ENCODE measurements at regions not wholly inside any gene's neighbourhood (a gene's known extent, or its start where the extent isn't known, plus 50 kb on each side); places are given as distances from the start of the nearest gene placed in this dataset.

DNA sequence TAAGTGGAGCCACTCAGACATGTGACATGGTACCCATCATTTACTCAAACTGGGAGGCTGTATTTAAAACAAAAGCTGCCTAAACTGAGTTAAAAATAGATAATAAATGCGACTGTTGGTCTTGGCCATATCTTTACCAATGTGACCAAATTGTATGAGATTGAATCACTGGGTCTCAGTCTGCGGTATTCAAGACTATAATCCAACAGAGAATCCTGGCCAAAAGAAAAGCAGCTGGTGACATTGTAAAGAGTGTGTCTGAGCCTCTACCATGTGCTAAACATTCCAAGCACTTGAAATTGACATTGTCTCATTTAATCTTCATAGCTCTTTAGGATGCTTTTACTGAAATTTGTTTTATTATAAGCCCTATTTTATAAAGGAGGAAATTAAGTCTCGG, 282.6 kb downstream of the ZNF608 start:
- H3K27ac ChIP-seq: no peak overlapping the region
- 88 to 98% methylated on average over 3 of the region's 3 CpGs for WGBS, 2 donors
- intact Hi-C loops (cut with DNase I): no loop called here
- DNase-seq: no peak
- H3K4me1 ChIP-seq: peaks cover 0 to 7% of the 10 kb centered on the region in 2 donors
- H3K27me3 ChIP-seq: no peaks in the 10 kb centered on the region
- TF ChIP-seq, protein P1, sequence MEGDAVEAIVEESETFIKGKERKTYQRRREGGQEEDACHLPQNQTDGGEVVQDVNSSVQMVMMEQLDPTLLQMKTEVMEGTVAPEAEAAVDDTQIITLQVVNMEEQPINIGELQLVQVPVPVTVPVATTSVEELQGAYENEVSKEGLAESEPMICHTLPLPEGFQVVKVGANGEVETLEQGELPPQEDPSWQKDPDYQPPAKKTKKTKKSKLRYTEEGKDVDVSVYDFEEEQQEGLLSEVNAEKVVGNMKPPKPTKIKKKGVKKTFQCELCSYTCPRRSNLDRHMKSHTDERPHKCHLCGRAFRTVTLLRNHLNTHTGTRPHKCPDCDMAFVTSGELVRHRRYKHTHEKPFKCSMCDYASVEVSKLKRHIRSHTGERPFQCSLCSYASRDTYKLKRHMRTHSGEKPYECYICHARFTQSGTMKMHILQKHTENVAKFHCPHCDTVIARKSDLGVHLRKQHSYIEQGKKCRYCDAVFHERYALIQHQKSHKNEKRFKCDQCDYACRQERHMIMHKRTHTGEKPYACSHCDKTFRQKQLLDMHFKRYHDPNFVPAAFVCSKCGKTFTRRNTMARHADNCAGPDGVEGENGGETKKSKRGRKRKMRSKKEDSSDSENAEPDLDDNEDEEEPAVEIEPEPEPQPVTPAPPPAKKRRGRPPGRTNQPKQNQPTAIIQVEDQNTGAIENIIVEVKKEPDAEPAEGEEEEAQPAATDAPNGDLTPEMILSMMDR (IDR thresholded peaks at IDR 0.05): no peak
- no peak for TF ChIP-seq POLR2A (IDR thresholded peaks at IDR 0.05)
- H3K9me3 ChIP-seq: no peaks in the 10 kb centered on the region
- no peak overlapping the region for H3K4me3 ChIP-seq (replicated peaks in 1 of 3)
- H3K36me3 ChIP-seq: no peaks in the 10 kb centered on the region

DNA sequence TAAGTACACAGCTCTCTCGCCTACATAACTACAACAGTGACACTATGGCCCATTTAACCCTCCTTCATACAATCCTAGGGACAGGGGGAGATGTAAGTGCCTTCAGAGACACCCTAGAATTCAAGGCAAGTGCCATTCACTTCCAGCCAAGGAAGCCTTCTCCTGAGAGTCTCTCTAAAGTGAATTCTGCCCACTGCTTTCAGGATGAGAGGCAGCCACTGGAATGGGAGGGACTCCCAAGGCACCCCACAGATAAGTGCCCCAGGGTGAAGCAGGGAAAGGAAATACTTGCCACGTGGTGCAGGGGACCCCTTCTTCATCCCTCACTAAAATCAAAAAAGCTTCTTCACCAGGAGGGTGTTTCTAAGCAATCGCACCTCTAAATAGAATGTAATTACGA, 283.7 kb downstream of the ZNF608 start:
- TF ChIP-seq POLR2A (IDR thresholded peaks at IDR 0.05): no peak
- TF ChIP-seq, protein P1 (IDR thresholded peaks at IDR 0.05): no peak
- H3K27me3 ChIP-seq: no peaks in the 10 kb centered on the region
- H3K36me3 ChIP-seq: no peaks in the 10 kb centered on the region
- H3K4me1 ChIP-seq: peaks cover 0 to 7% of the 10 kb centered on the region in 2 donors
- H3K9me3 ChIP-seq: no peaks in the 10 kb centered on the region
- H3K27ac ChIP-seq: no peak overlapping the region
- H3K4me3 ChIP-seq (replicated peaks in 1 of 3): no peak overlapping the region
- 73 to 80% methylated on average over 4 of the region's 4 CpGs for WGBS, 2 donors
- intact Hi-C loops (cut with DNase I): no loop called here
- no peak for DNase-seq

DNA sequence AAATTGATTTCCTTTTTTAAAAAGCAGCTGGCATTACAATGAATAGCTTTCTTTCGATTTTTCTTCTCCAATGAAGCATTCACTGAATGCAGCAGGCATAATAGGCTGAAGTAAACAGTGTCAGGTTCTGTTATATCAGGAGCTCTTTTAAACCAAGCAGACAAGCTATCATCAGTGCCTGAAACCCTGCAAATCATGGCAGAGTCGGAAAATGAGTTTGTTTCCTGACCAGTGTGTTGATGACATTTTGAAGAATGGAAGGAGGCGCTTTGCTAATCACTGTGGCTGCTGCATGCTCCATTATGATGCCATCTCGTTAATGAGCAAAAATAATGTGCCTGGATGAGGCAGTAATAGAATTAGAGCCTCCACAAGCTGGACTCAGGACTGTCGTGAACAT, 284.5 kb downstream of the ZNF608 start:
- H3K9me3 ChIP-seq: no peaks in the 10 kb centered on the region
- TF ChIP-seq POLR2A (IDR thresholded peaks at IDR 0.05): no peak
- TF ChIP-seq, protein P1 (IDR thresholded peaks at IDR 0.05): no peak

DNA sequence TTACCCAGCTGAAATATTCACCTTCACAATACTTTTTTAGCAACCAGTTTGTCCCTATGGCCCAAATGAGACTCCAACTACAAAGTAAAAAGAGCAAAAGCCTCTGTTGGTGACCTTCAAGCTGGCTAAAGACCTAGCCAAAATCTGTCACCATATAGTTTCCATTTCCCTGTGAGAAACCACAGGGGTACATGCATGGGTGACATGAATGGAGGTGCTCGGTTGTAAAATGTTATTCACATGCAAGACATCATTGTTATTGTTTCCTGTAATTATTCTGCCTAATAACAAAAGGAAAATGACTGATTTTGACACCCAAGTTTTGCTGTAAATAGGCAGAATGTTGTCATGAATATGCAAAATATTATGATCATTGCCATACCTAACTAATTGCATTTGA, 285.3 kb downstream of the ZNF608 start:
- intact Hi-C loops (cut with DNase I): no loop called here
- no peak for TF ChIP-seq POLR2A (IDR thresholded peaks at IDR 0.05)
- TF ChIP-seq, protein P1 (IDR thresholded peaks at IDR 0.05): no peak
- no peaks in the 10 kb centered on the region for H3K27me3 ChIP-seq
- H3K4me3 ChIP-seq (replicated peaks in 1 of 3): no peak overlapping the region
- no peaks in the 10 kb centered on the region for H3K36me3 ChIP-seq
- H3K27ac ChIP-seq: no peak overlapping the region
- peaks cover 0 to 7% of the 10 kb centered on the region in 2 donors for H3K4me1 ChIP-seq
- no peak for DNase-seq
- H3K9me3 ChIP-seq: no peaks in the 10 kb centered on the region
- WGBS, 2 donors: 83% methylated on average over 1 of the region's 1 CpG

More for the DNA sequence above, 284.5 kb downstream of the ZNF608 start:
- H3K4me1 ChIP-seq: peaks cover 0 to 7% of the 10 kb centered on the region in 2 donors
- DNase-seq: no peak
- WGBS, 2 donors: 58 to 71% methylated on average over 5 of the region's 5 CpGs
- intact Hi-C loops (cut with DNase I): no loop called here
- H3K27me3 ChIP-seq: no peaks in the 10 kb centered on the region
- no peaks in the 10 kb centered on the region for H3K36me3 ChIP-seq
- H3K27ac ChIP-seq: no peak overlapping the region
- H3K4me3 ChIP-seq (replicated peaks in 1 of 3): no peak overlapping the region

GRCh38 chr5:124460642-124461041, 285.8 kb downstream of the ZNF608 start:
- WGBS, 2 donors: 77 to 90% methylated on average over 3 of the region's 3 CpGs
- no peak overlapping the region for H3K4me3 ChIP-seq (replicated peaks in 1 of 3)
- H3K27me3 ChIP-seq: no peaks in the 10 kb centered on the region
- no peak for DNase-seq
- H3K36me3 ChIP-seq: no peaks in the 10 kb centered on the region
- intact Hi-C loops (cut with DNase I): no loop called here
- H3K27ac ChIP-seq: no peak overlapping the region
- peaks cover 0 to 7% of the 10 kb centered on the region in 2 donors for H3K4me1 ChIP-seq
- H3K9me3 ChIP-seq: no peaks in the 10 kb centered on the region
- TF ChIP-seq, protein P1 (IDR thresholded peaks at IDR 0.05): no peak
- no peak for TF ChIP-seq POLR2A (IDR thresholded peaks at IDR 0.05)

All from thyroid gland (tissue), 4 donors.